Adrenal gland (tissue), 5 donors: ENCODE measurements at regions not wholly inside any gene's neighbourhood (a gene's known extent, or its start where the extent isn't known, plus 50 kb on each side); places are given as distances from the start of the nearest gene placed in this dataset.

Experiments used
- CTCF ChIP-seq, 6 experiments: fragments of 450-650 bp in 4 of 6; fragments of 200-600 bp in 2 of 6; sonication (generic) in 1 of 6; IDR thresholded peaks; 1 replicate in 5 of 6; 2 replicates in 1 of 6; pipeline versions ENCODE4 v1.5.1 to v1.8.0; 2016 to 2021; ENCODE audit warnings: antibody characterized with exemption in 6 of 6, mild to moderate bottlenecking in 2 of 6, moderate library complexity in 1 of 6
- POLR2A ChIP-seq, 2 donors: fragments of 450-650 bp; IDR thresholded peaks; one replicate each; pipeline ENCODE4 v1.6.1; 2017; ENCODE audit warnings: antibody characterized with exemption in 2 of 2, mild to moderate bottlenecking in 2 of 2, moderate library complexity in 1 of 2
- donor health status: DM: no; HTN: no; CAD: no.

DNA sequence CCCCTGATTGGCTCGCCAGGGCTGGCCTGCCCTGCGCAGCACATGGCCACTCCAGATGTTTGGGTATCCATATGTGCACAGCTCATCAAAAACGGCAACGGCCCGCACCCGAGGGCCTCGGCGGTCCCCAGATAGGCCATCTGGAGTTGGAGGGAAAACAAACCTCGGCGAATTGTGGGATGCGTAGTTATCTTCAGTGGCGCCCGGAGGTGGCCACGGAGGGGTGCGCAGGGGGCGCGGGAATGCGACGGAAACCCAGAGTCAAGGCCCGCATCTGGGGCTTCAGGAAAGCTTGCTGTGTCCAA, 156.5 kb downstream of the TLE3 start:
- TF ChIP-seq CTCF (IDR thresholded peaks at IDR 0.05) (no peak), POLR2A (IDR thresholded peaks at IDR 0.05) (no peak)
